ENCODE measurements at regions not wholly inside any gene's neighbourhood (a gene's known extent, or its start where the extent isn't known, plus 50 kb on each side); places are given as distances from the start of the nearest gene placed in this dataset.

DNA sequence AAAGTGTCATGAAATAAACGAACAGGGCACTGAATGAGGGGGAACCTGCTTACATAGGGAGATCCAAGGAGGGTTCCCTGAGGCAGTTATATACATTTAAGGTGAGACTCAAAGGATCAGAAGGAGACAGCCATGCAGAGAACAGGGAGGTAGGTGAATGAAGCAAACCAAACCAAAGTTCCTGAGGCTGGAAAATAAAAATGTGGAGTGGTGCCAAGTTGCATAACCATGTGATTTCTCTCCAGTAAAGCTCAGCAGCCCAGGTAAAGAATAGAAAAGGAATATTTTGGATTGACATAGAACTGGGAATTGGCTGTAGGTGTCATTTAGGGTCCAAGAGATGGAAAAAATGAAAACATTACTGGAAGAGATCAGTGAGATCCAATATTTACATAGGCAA, 110.7 kb downstream of the CAAP1 start:
- 0% methylated on average over 1 of the region's 1 CpG; no CpG with 5 or more reads in 1 of the 2 experiments for WGBS, 2 experiments (ENCODE audit: extremely low coverage in 1 of 2, insufficient coverage in 1 of 2, insufficient read length in 1 of 2, insufficient replicate concordance in 2 of 2, low coverage in 1 of 2, low lambda C conversion rate in 2 of 2, missing lambda C conversion rate in 1 of 2)
- POLR2A ChIA-PET (ENCODE audit: partially characterized antibody): no interaction called here
- CTCF ChIA-PET (ENCODE audit: partially characterized antibody): no interaction called here
- TF ChIP-seq SP1 (IDR thresholded peaks at IDR 0.05; ENCODE audit: low read depth, low read length) (no peak), RXRA (IDR thresholded peaks at IDR 0.05; ENCODE audit: insufficient read depth, low read depth, low read length) (no peak), FOSL1 (IDR thresholded peaks at IDR 0.05; ENCODE audit: insufficient read depth, low read depth, low read length) (no peak), MAFK (IDR thresholded peaks at IDR 0.05; ENCODE audit: low read depth, low read length) (no peak), TAF7 (optimal IDR thresholded peaks at IDR 0.05; ENCODE audit: borderline replicate concordance, low read depth, low read length) (no peak), NANOG (IDR thresholded peaks at IDR 0.05; ENCODE audit: insufficient read depth, low read depth, low read length, poor library complexity, severe bottlenecking) (no peak), TCF12 (IDR thresholded peaks at IDR 0.05; ENCODE audit: low read depth, low read length) (no peak), KDM1A (IDR thresholded peaks at IDR 0.05; ENCODE audit: borderline replicate concordance, low read length) (no peak), EGR1 (IDR thresholded peaks at IDR 0.05; ENCODE audit: borderline replicate concordance, low read depth, low read length) (no peak), HDAC2 (IDR thresholded peaks at IDR 0.05; ENCODE audit: borderline replicate concordance in 1 of 2, low read depth in 2 of 2, low read length in 2 of 2) (no peak), ZNF274 (IDR thresholded peaks at IDR 0.05; ENCODE audit: borderline replicate concordance, extremely low read depth, low read length) (no peak), JUN (IDR thresholded peaks at IDR 0.05; ENCODE audit: low read depth, low read length) (no peak), RFX5 (IDR thresholded peaks at IDR 0.05; ENCODE audit: borderline replicate concordance, low read depth, low read length) (no peak), SUZ12 (IDR thresholded peaks at IDR 0.05; ENCODE audit: low read length) (no peak), RAD21 (IDR thresholded peaks at IDR 0.05 in 1 of 2, conservative IDR thresholded peaks at IDR 0.05 in 1 of 2; ENCODE audit: low read depth in 2 of 2, low read length in 2 of 2) (no peak)

More for the DNA sequence above, 110.7 kb downstream of the CAAP1 start:
- H2BK15ac ChIP-seq (ENCODE audit: low read length): no peak overlapping the region
- no peak overlapping the region for H2AFZ ChIP-seq (ENCODE audit: low read length)
- no peak overlapping the region; a peak in 1 of 8 replicates for H3K4me3 ChIP-seq (ENCODE audit: extremely low read depth in 1 of 4, insufficient read depth in 2 of 4, low read depth in 3 of 4, low read length in 4 of 4)
- no peak overlapping the region for H2AK5ac ChIP-seq (ENCODE audit: low read depth, low read length)
- H3K4me2 ChIP-seq (ENCODE audit: insufficient read depth in 1 of 2, low read depth in 2 of 2, low read length in 2 of 2): no peak overlapping the region
- H3K27ac ChIP-seq (ENCODE audit: low read depth, low read length): no peak overlapping the region
- no peak overlapping the region for H3K23ac ChIP-seq (ENCODE audit: insufficient read length)
- no peak overlapping the region for H4K8ac ChIP-seq (ENCODE audit: extremely low read depth, insufficient read depth, low read length)
- no peak overlapping the region for H3K18ac ChIP-seq (ENCODE audit: extremely low read depth, low read length)
- no peak overlapping the region for H2BK5ac ChIP-seq (ENCODE audit: low read depth, low read length)
- H2BK12ac ChIP-seq (ENCODE audit: low read depth, low read length): no peak overlapping the region
- H3K4me1 ChIP-seq (replicated peaks in 1 of 4; ENCODE audit: control insufficient read depth in 3 of 4, insufficient read depth in 4 of 4, low read length in 3 of 4): peaks cover 0 to 1% (median 0%) of the 10 kb centered on the region in 4 experiments; a peak in 1 of 7 replicates
- H3K79me1 ChIP-seq (ENCODE audit: low read depth, low read length): no peaks in the 10 kb centered on the region
- no peak overlapping the region for H3K14ac ChIP-seq (ENCODE audit: insufficient read length)
- H3K23me2 ChIP-seq (ENCODE audit: low read depth, low read length): no peaks in the 10 kb centered on the region
- H3K27me3 ChIP-seq (replicated peaks in 1 of 4; ENCODE audit: control insufficient read depth in 3 of 4, extremely low read depth in 1 of 4, insufficient read depth in 3 of 4, low read length in 3 of 4): no peaks in the 10 kb centered on the region; a peak in 1 of 7 replicates
- H2BK20ac ChIP-seq (ENCODE audit: low read length): no peak overlapping the region
- H4K20me1 ChIP-seq (replicated peaks in 1 of 2; ENCODE audit: control insufficient read depth in 1 of 2, insufficient read depth in 2 of 2, low read length in 2 of 2): no peaks in the 10 kb centered on the region
- H4K91ac ChIP-seq (replicated peaks; ENCODE audit: insufficient read length, low read length): no peak overlapping the region
- H3K9ac ChIP-seq (replicated peaks in 1 of 4; ENCODE audit: extremely low read depth in 1 of 4, low read depth in 3 of 4, low read length in 3 of 4): no peak overlapping the region
- H3K36me3 ChIP-seq (ENCODE audit: control insufficient read depth in 2 of 4, insufficient read depth in 4 of 4, low read length in 3 of 4): no peaks in the 10 kb centered on the region
- no peaks in the 10 kb centered on the region for H3K9me3 ChIP-seq (ENCODE audit: insufficient read depth in 2 of 2, low read depth in 1 of 2, low read length in 1 of 2)
- H3K56ac ChIP-seq (replicated peaks; ENCODE audit: insufficient read length, low read depth, low read length): no peak overlapping the region
- no peak overlapping the region for H4K5ac ChIP-seq (ENCODE audit: insufficient read length, low read depth, low read length)
- H2BK120ac ChIP-seq (replicated peaks; ENCODE audit: low read depth, low read length): no peak overlapping the region
- no peak for DNase-seq (ENCODE audit: low read depth in 1 of 2, low spot score in 2 of 2)
- no peak overlapping the region for H3K4ac ChIP-seq (replicated peaks; ENCODE audit: insufficient read length, low read depth, low read length)
- no peak for FAIRE-seq
- no peaks in the 10 kb centered on the region for H3K79me2 ChIP-seq (ENCODE audit: control insufficient read depth in 1 of 2, insufficient read depth in 2 of 2, low read length in 2 of 2)
